ENCODE measurements at regions not wholly inside any gene's neighbourhood (a gene's known extent, or its start where the extent isn't known, plus 50 kb on each side); places are given as distances from the start of the nearest gene placed in this dataset.

DNA sequence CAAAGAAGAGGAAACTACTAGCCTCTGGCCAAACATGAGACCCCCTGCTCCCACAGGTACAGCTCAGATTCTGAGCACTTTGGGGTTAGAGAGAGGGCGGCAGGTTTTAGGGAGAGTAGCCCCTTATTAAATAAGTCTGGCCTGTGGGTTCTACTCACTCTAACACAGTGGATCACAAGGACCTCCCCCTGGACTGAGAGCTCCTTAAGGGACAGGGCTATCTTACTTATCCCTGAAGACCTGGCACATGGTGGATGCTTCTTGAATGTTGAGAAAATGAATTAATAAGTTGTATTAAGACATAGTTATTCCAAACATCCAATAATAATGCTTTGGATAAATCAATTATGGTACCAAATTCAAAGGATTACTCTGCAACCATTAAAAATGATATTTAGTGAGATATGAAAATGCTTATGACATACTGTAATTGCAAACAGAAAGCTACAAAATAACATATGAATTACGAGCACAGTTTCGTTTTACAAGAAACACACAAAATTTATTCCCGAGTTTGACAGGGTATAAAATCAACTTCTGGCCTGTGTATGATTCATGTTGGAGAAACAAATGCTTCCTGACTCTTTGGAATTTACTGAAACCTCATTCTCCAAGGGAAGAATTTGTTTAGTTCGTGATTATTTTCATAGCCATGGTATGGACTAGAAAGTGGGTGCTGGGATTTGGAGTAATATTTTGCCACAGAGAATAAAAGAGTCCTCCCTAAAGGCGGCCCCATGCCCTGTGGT, 59.3 kb upstream of the BDKRB2 start:
- Histone ChIP-seq H3K4me2 (ENCODE audit: control insufficient read depth, insufficient read depth) (no peak overlapping the region), H3K4me1 (ENCODE audit: control insufficient read depth, insufficient read depth, low read length) (no peaks in the 10 kb centered on the region), H3K36me3 (ENCODE audit: control insufficient read depth in 2 of 2, insufficient read depth in 2 of 2, low read length in 1 of 2) (no peaks in the 10 kb centered on the region), H4K20me1 (ENCODE audit: control insufficient read depth, insufficient read depth) (no peaks in the 10 kb centered on the region), H2AFZ (ENCODE audit: control insufficient read depth, low read depth, low read length) (no peak overlapping the region), H3K9me3 (replicated peaks; ENCODE audit: control insufficient read depth, insufficient read depth, low read length) (no peaks in the 10 kb centered on the region; the same call in 2 of the 3 replicates), H3K79me2 (ENCODE audit: control insufficient read depth, insufficient read depth, low read length) (no peaks in the 10 kb centered on the region), H3K4me3 (no peak overlapping the region), H3K27me3 (replicated peaks in 1 of 2; ENCODE audit: control insufficient read depth in 2 of 2, insufficient read depth in 2 of 2, low read length in 1 of 2) (no peaks in the 10 kb centered on the region), H3K27ac (ENCODE audit: control insufficient read depth, insufficient read depth) (no peak overlapping the region), H3K9ac (ENCODE audit: control insufficient read depth, insufficient read depth, low read length) (no peak overlapping the region)
- intact Hi-C loops (cut with micrococcal nuclease; ENCODE audit: unreplicated experiment) (no loop called here), in situ Hi-C loops (cut with MboI) (no loop called here)
- ChIA-PET RAD21 (ENCODE audit: unreplicated experiment) (no interaction called here), CTCF (interaction anchor here (0.9 kb wide), 1 partner anchor 8 kb away, joined by 3 read pairs; no protein-coding TSS in a partner anchor), POLR2A (no interaction called here), SMC1A (ENCODE audit: uncharacterized antibody, unreplicated experiment) (interaction anchor here (0.9 kb wide), 1 partner anchor 11 kb away, joined by 3 read pairs; no protein-coding TSS in a partner anchor)
- 13% methylated on average over 6 of the region's 6 CpGs for WGBS (ENCODE audit: insufficient coverage, insufficient replicate concordance, low lambda C conversion rate, missing lambda C conversion rate)
- ATAC-seq, result no peak
- no peak for DNase-seq (ENCODE audit: low read depth, low spot score)
- no peak for FAIRE-seq
- TF ChIP-seq ZZZ3 (IDR thresholded peaks at IDR 0.05; ENCODE audit: control insufficient read depth, insufficient read length, low read depth) (no peak), JUND (IDR thresholded peaks at IDR 0.05; ENCODE audit: low read depth, low read length) (no peak), MTA2 (IDR thresholded peaks at IDR 0.05; ENCODE audit: low read depth) (no peak), NFYA (IDR thresholded peaks at IDR 0.05; ENCODE audit: borderline replicate concordance, low read depth, low read length) (no peak), ZSCAN29 (IDR thresholded peaks at IDR 0.05) (no peak), NRF1 (conservative IDR thresholded peaks at IDR 0.05; ENCODE audit: low read depth, low read length) (no peak), BMI1 (IDR thresholded peaks at IDR 0.05; ENCODE audit: borderline replicate concordance) (no peak), CREB1 (IDR thresholded peaks at IDR 0.05; ENCODE audit: low read depth) (no peak), SREBF2 (IDR thresholded peaks at IDR 0.05; ENCODE audit: low read length) (no peak), CHD1 (IDR thresholded peaks at IDR 0.05; ENCODE audit: low read depth, low read length) (no peak), BRCA1 (IDR thresholded peaks at IDR 0.05; ENCODE audit: low read depth, low read length) (no peak), SMARCA5 (IDR thresholded peaks at IDR 0.05) (no peak), PAX8 (IDR thresholded peaks at IDR 0.05) (no peak), HDAC2 (IDR thresholded peaks at IDR 0.05) (no peak), YY1 (IDR thresholded peaks at IDR 0.05; ENCODE audit: low read depth, low read length) (no peak)
- TF ChIP-seq, protein P1, sequence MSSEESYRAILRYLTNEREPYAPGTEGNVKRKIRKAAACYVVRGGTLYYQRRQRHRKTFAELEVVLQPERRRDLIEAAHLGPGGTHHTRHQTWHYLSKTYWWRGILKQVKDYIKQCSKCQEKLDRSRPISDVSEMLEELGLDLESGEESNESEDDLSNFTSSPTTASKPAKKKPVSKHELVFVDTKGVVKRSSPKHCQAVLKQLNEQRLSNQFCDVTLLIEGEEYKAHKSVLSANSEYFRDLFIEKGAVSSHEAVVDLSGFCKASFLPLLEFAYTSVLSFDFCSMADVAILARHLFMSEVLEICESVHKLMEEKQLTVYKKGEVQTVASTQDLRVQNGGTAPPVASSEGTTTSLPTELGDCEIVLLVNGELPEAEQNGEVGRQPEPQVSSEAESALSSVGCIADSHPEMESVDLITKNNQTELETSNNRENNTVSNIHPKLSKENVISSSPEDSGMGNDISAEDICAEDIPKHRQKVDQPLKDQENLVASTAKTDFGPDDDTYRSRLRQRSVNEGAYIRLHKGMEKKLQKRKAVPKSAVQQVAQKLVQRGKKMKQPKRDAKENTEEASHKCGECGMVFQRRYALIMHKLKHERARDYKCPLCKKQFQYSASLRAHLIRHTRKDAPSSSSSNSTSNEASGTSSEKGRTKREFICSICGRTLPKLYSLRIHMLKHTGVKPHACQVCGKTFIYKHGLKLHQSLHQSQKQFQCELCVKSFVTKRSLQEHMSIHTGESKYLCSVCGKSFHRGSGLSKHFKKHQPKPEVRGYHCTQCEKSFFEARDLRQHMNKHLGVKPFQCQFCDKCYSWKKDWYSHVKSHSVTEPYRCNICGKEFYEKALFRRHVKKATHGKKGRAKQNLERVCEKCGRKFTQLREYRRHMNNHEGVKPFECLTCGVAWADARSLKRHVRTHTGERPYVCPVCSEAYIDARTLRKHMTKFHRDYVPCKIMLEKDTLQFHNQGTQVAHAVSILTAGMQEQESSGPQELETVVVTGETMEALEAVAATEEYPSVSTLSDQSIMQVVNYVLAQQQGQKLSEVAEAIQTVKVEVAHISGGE (CRISPR knock-in tag; IDR thresholded peaks at IDR 0.05), result no peak
- TF ChIP-seq, protein P2, sequence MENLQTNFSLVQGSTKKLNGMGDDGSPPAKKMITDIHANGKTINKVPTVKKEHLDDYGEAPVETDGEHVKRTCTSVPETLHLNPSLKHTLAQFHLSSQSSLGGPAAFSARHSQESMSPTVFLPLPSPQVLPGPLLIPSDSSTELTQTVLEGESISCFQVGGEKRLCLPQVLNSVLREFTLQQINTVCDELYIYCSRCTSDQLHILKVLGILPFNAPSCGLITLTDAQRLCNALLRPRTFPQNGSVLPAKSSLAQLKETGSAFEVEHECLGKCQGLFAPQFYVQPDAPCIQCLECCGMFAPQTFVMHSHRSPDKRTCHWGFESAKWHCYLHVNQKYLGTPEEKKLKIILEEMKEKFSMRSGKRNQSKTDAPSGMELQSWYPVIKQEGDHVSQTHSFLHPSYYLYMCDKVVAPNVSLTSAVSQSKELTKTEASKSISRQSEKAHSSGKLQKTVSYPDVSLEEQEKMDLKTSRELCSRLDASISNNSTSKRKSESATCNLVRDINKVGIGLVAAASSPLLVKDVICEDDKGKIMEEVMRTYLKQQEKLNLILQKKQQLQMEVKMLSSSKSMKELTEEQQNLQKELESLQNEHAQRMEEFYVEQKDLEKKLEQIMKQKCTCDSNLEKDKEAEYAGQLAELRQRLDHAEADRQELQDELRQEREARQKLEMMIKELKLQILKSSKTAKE (IDR thresholded peaks at IDR 0.05; ENCODE audit: low read depth, poor library complexity, severe bottlenecking), result no peak
- TF ChIP-seq, protein P3, sequence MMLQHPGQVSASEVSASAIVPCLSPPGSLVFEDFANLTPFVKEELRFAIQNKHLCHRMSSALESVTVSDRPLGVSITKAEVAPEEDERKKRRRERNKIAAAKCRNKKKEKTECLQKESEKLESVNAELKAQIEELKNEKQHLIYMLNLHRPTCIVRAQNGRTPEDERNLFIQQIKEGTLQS (IDR thresholded peaks at IDR 0.05; ENCODE audit: borderline replicate concordance, extremely low read depth, low read depth, low read length), result no peak
- BruUV-seq (replicated peaks), result no TSS peak
